HG03196 (cell line): ENCODE measurements at regions not wholly inside any gene's neighbourhood (a gene's known extent, or its start where the extent isn't known, plus 50 kb on each side); places are given as distances from the start of the nearest gene placed in this dataset.
"Not testable (repeated sequence)": the region's sequence is repeated elsewhere in the genome, so short reads cannot be mapped to it uniquely, and the experiment has no call there.

Experiments used
- ATAC-seq: cut with Tn5 transposase; IDR thresholded peaks from one replicate; pipeline ENCODE4 v1.9.1; 2021; ENCODE audit not compliant: unreplicated experiment

GRCh38 chr6:27132532-27133280 is 114.8 kb upstream of the PRSS16 start:
- peak; percentile 77 for ATAC-seq

GRCh38 chr6:27133281-27134227 is 113.9 kb upstream of the PRSS16 start:
- ATAC-seq, result no peak

- ATAC-seq, result no peak
Measured at GRCh38 chr6:27135087-27135657, 112.3 kb upstream of the PRSS16 start.

- ATAC-seq, result no peak
Measured at GRCh38 chr6:27136077-27136644, 111.3 kb upstream of the PRSS16 start.

- no peak for ATAC-seq
Measured at GRCh38 chr6:27136978-27137814, 110.3 kb upstream of the PRSS16 start.

GRCh38 chr6:27138406-27138805 is 109.1 kb upstream of the PRSS16 start:
- no peak for ATAC-seq

- ATAC-seq, result peak; percentile 60
Measured at GRCh38 chr6:27138837-27139755, 108.4 kb upstream of the PRSS16 start.

- peak; percentile 18 for ATAC-seq
Measured at GRCh38 chr6:27139756-27140579, 107.5 kb upstream of the PRSS16 start.

- no peak for ATAC-seq
Measured at GRCh38 chr6:27140999-27141528, 106.4 kb upstream of the PRSS16 start.

- ATAC-seq, result no peak
Measured at GRCh38 chr6:27141529-27142015, 105.9 kb upstream of the PRSS16 start.

- not testable (repeated sequence) for ATAC-seq
Measured at GRCh38 chr6:27143020-27143388, 104.5 kb upstream of the PRSS16 start.

- ATAC-seq, result no peak
Measured at GRCh38 chr6:27143474-27144026, 104.0 kb upstream of the PRSS16 start.

GRCh38 chr6:27144740-27145079 is 102.8 kb upstream of the PRSS16 start:
- ATAC-seq, result no peak

- peak; percentile 29 for ATAC-seq
Measured at GRCh38 chr6:27145731-27146455, 101.6 kb upstream of the PRSS16 start.

- not testable (repeated sequence) for ATAC-seq
Measured at GRCh38 chr6:27146456-27146705, 101.1 kb upstream of the PRSS16 start.

GRCh38 chr6:27146706-27147505 is 100.6 kb upstream of the PRSS16 start:
- peak; percentile 73 for ATAC-seq

- no peak for ATAC-seq
Measured at GRCh38 chr6:27148404-27148795, 99.1 kb upstream of the PRSS16 start.
